NCI-H526 (cell line): ENCODE measurements at regions not wholly inside any gene's neighbourhood (a gene's known extent, or its start where the extent isn't known, plus 50 kb on each side); places are given as distances from the start of the nearest gene placed in this dataset.
"Not testable (repeated sequence)": the region's sequence is repeated elsewhere in the genome, so short reads cannot be mapped to it uniquely, and the experiment has no call there.

Experiments
- DNase-seq, 2 experiments: peaks; one replicate each; lab custom pipeline; 2025; lab: John Stamatoyannopoulos, UW

DNA sequence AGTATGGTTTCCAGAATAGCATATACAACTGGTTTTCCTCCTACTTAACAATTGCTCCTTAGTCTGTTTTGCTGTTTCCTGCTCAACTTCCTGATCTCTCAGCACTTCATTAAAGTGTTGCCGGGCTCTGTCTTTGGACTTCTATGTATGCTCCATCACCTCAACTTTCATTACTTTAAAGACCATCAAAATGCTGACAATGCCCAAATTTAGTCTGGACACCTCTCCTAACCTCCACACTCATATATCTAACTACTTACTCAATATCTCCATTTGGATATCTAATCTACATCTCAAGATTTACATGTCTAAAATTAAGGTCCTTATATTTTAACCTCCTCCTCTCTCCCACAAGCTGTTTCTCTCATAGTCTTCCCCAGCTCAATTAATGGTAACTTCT is 54.4 kb upstream of the LGR5 start:
- no peak for DNase-seq

- not testable (repeated sequence) for DNase-seq
Observed at GRCh38 chr12:71376711-71377355, 62.8 kb upstream of the LGR5 start.

DNA sequence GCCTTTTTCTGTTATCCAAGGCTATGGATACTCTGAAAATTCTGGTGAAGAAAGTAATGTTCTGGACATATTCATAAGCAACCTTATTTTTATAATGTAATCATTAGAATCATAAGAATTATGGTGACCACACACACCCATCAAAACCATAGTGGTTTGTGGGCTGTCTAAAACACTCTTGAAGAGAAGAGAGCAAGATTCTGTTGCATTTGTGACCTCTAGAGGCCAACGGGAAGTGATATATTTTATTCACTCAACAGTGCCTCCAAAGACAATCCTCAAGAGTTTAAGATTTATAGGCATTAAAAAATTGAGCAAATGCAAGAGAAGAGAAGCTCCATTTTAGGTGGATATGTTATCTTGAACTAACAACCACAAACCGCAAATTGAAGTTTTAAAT is 68.5 kb upstream of the LGR5 start:
- peak in 1 of 2 experiments; percentile 1 for DNase-seq

GRCh38 chr12:71360013-71360412 is 79.6 kb upstream of the LGR5 start:
- no peak for DNase-seq

DNA sequence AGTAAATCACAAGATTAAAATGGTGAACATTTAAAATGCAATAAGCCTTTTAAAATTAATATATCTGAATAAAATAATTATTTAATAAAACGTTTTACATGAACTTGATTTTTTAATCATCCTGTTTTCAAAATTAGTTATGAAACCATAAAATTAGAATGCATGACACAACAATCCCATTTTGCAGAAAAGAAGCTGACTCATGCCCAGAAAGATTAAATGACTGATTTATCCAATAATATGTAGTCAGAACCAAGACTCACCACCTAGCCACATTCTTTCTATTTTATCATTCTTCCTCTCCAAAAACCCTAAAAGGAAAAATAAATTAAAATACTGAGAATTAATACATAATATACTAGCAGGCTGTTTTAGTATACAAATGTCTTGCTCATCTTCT is 83.0 kb upstream of the LGR5 start:
- DNase-seq: no peak

DNA sequence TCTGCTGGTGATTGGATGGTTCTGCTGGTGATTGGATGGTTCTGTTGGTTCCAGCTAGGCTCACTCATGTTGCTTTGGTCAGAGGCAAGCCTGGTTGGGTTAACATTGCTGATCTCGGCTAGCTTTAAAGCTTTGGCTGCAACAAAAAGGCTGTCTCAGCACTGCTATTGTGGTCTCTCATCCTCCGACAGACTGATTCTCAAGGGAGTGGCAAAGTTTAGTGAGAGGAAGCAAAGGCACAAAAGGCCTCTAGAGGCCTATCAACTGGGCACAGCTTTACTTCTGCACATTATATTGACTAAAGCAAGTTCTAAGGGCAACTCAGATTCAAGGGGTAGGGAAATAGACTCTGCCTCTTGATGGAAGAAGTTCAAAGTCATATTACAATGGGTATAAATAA is 84.7 kb upstream of the LGR5 start:
- no peak for DNase-seq

DNA sequence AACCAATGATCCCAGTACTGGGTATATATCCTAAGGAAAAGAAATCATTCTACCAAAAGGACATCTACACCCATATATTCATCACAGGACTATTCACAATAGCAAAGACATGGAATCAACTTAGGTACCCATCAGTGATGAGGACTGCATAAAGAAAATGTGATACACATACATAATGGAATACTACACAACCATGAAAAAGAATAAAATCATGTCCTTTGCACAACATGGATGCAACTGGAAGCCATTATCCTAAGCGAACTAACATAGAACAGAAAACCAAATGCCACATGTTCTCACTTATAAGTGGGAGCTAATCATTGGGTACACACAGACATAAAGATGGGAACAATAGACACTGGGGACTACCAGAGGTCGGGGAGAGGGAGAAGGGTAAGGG is 86.0 kb upstream of the LGR5 start:
- no peak for DNase-seq

DNA sequence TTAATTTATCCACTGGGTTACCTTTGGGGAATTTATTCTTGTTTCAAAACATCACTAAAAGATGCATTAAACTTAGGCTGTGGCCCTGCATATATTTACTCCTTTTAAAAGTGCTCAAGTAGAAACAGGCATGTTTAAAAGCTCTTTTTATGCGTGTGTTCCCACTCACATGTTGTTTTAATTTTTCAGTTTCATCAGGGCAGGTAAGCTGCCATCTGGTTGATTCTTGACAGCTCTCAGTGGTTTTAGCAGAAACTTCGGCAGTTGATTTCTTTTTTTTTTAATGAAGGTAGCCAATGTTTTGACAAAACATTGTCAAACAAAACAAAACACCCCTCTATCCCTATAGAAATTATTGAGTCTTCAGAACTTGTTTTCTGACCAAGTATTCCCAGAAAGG is 89.6 kb upstream of the LGR5 start:
- no peak for DNase-seq

DNA sequence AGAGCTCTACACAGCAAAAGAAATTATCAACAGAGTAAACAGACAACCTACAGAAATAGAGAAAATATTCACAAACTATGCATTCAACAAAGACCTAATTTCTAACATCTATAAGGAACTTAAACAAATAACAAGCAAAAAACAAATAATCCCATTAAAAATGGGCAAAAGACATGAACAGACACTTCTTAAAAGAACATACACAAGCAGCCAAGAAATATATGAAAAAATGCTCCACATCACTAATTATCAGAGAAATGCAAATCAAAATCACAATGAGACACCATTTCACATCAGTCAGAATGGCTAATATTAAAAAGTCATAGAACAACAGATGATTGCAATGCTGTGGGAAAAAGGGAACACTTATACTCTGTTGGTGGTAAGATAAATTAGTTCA is 100.7 kb upstream of the LGR5 start:
- DNase-seq: no peak

- no peak for DNase-seq
Observed at GRCh38 chr12:71335963-71336257, 103.7 kb upstream of the LGR5 start.

DNA sequence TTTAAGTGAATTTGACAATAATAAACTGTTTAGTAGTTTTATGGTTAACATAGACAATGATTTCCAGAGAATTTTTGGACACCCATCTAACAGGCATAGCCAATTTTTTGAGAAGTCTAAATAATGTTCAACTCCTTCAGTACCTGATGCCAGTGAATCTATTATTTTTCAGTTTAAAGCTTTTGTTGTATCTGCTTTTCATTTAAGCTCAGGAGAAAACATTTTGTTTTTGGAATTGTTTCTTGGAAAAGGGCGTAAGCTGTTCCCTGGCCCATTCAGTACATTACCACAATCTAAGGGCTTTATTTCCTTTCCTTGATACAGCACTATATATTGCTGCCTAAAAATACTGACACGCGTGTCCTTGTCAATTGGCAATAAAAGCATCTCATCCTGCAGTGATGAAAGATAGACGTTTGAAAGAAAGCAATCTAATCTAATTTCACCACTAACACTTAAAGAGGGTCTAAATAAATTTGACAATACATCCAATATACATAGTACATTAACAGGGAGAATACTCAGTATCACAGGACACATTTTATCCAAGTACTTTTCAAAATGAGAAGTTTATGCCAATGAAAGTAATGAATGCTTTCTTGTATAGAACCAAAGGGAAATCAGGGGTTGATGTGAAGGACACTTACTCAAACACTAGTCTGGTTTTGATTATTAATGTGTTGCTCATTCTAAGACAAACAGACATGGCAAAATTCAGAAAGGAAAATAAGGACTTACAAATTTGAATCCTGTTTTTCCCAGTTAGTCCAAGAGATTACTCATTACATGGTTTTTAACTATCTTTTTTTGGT is 104.2 kb upstream of the LGR5 start:
- DNase-seq: no peak

- no peak for DNase-seq
Observed at GRCh38 chr12:71333418-71333817, 106.2 kb upstream of the LGR5 start.

DNA sequence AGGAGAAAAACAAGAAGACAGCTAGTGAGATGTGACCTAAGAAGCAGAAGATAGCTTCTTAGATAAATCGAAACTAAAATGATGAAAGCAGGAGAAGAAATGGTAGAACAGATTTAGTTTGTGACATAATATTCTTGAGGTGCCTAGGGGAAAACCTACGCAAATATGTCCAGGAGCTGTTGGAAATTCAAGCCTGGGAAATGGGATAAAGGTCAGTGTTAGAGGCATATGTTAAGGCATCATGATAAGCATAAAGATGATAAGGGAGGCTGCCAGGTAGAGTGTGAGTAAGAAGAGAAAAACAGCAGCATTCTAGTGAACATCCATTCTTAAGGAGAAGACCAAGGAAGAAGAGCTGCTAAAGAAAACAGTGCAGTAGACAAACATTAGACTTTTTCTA is 109.6 kb upstream of the LGR5 start:
- no peak for DNase-seq

DNA sequence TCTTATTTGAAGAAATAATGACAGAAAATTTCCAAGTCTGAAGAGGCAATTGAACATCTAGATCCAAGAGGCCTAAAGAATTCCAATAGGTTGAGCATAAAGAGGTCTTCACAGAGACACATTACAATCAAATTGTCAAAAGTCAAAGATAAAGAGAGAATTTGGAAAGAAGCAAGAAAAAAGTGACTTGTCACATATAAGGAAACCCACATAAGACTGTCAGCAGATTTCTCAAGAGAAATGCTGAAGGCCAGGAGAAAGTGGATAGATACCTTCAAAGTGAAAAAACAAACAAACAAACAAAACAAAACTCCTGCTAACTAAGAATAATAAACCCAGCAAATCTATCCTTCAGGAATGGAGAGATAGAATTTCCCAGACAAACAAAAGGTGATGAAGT is 118.1 kb upstream of the LGR5 start:
- no peak for DNase-seq

DNA sequence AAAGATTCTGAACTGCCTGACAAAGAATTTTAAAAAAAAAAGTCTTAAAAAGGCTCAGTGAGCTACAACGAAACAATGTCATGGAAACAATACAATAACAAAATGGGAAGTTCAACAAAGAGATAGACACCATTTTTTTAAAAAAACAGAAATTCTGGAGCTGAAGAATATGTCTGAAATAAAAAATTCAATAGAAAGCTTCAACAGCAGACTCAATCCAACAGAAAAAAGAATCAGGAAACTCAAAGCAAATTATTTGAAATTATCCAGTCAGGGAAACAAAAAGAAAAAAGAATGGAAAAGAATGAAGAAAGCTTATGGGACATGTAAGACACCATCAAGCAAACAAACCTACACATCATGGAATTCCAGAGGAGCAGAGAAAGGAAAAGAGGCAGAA is 118.5 kb upstream of the LGR5 start:
- no peak for DNase-seq

- no peak for DNase-seq
Observed at GRCh38 chr12:71315328-71315985, 124.1 kb upstream of the LGR5 start.

GRCh38 chr12:71312768-71313403 is 126.7 kb upstream of the LGR5 start:
- DNase-seq: no peak

DNA sequence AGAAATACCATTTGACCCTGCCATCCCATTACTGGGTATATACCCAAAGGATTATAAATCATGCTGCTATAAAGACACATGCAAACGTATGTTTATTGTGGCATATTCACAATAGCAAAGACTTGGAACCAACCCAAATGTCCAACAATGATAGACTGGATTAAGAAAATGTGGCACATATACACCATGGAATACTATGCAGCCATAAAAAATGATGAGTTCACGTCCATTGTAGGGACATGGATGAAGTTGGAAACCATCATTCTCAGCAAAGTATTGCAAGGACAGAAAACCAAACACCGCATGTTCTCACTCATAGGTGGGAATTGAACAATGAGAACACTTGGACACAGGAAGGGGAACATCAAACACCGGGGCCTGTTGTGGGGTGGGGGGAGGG is 128.0 kb upstream of the LGR5 start:
- not testable (repeated sequence) for DNase-seq

GRCh38 chr12:71306808-71307207 is 132.8 kb upstream of the LGR5 start:
- no peak for DNase-seq

DNA sequence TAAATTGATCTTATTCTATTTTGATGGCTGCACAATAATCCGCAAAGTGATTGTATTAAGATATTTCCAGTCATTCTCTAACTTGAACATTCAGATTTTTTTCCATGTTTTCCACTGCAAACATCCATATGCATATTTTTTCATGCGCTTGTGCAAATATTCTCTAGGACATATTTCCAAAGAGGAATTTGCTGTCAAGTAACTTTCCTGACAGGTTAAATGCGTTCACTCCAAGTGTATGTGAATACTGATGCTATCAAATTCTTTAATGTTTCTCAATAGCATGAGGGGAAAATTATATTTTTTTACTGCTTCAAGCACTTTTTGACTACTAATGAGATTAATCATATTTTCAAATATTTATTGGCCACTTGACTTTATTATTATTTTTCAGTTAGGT is 135.3 kb upstream of the LGR5 start:
- no peak for DNase-seq

- no peak for DNase-seq
Observed at GRCh38 chr12:71303199-71303598, 136.4 kb upstream of the LGR5 start.

GRCh38 chr12:71300772-71301675 is 138.6 kb upstream of the LGR5 start:
- no peak for DNase-seq
